GM12801 (cell line): ENCODE measurements at regions not wholly inside any gene's neighbourhood (a gene's known extent, or its start where the extent isn't known, plus 50 kb on each side); places are given as distances from the start of the nearest gene placed in this dataset.

Experiments
- CTCF ChIP-seq: IDR thresholded peaks from one replicate; pipeline ENCODE4 v1.5.1; 2011; ENCODE audit warnings: control low read depth; ENCODE audit not compliant: insufficient read length; ENCODE audit errors: extremely low read depth

GRCh38 chr6:153210083-153210482 lies 79.0 kb upstream of the RGS17 start:
- TF ChIP-seq CTCF, result no peak

- no peak for TF ChIP-seq CTCF
Measured at GRCh38 chr6:153208706-153209105, 77.6 kb upstream of the RGS17 start.

GRCh38 chr6:153207617-153208016 lies 76.5 kb upstream of the RGS17 start:
- no peak for TF ChIP-seq CTCF

- TF ChIP-seq CTCF, result no peak
Measured at GRCh38 chr6:153207006-153207405, 75.9 kb upstream of the RGS17 start.

- no peak for TF ChIP-seq CTCF
Measured at GRCh38 chr6:153192943-153193885, 62.1 kb upstream of the RGS17 start.

GRCh38 chr6:153183925-153184324 lies 52.8 kb upstream of the RGS17 start:
- no peak for TF ChIP-seq CTCF
